Neuron (in vitro differentiated cells): ENCODE measurements at regions not wholly inside any gene's neighbourhood (a gene's known extent, or its start where the extent isn't known, plus 50 kb on each side); places are given as distances from the start of the nearest gene placed in this dataset.

ENCODE experiments used
- H2AFZ ChIP-seq: one replicate; pipeline ENCODE4 v1.6.1; 2013; ENCODE audit warnings: low read depth, mild to moderate bottlenecking, inconsistent platforms, low read length, moderate library complexity
- H3K27me3 ChIP-seq: one replicate; pipeline ENCODE4 v1.6.1; 2013; ENCODE audit warnings: low read length; ENCODE audit not compliant: insufficient read depth
- H3K36me3 ChIP-seq: one replicate; pipeline ENCODE4 v1.6.1; 2013; ENCODE audit warnings: low read length; ENCODE audit not compliant: insufficient read depth
- H3K4me1 ChIP-seq: one replicate; pipeline ENCODE4 v1.6.1; 2013; ENCODE audit warnings: low read length; ENCODE audit not compliant: insufficient read depth
- H3K4me3 ChIP-seq: 2 replicates; pipeline ENCODE4 v1.5.1; 2013; ENCODE audit warnings: mild to moderate bottlenecking, low read length, moderate library complexity
- H3K9me3 ChIP-seq: one replicate; pipeline ENCODE4 v1.6.1; 2013; ENCODE audit warnings: low read length

DNA sequence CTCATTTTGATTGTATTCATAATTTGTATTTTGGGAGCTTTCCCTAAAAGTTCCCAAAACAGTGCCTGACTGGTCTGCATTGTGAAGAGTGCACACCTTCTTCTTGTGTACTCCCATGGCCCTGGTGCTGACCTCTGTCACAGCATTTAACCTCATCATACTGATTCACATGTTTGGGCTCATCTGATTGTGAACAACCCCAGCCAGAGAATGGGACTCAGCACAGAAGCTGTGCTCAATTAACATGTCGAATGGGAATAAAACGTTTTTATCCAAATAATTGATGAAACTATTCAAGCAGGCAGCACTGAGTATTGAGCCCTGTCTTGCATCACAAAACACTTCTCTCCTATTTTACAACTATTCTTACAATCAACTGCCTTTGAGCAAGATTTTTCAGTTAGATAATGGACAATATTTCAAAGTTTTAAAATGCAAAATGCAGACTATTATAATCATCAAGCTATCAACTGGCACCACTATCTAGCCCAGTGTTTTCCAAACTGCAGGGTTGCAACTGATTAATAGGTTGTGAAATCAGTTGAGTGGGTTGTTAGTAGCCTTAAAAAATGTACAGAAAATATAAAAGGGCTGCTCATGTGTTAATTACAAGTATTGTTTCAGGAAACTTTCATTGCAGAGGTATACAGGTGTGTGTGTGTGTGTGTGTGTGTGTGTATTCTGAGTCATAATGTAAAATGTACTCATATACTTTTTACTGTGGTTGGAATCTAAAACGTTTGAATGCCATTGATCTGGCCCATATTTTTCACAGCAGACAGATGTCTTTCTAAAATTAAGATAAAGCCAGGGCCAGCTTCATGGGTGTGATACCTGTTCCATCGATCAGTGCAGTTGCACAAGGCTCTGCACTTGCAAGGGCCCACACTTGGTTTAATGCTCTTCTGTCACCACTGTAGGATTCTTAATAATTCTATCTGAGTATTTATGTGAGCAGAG lies 190.5 kb downstream of the PIK3R1 start:
- H3K36me3 ChIP-seq = no peaks in the 10 kb centered on the region

DNA sequence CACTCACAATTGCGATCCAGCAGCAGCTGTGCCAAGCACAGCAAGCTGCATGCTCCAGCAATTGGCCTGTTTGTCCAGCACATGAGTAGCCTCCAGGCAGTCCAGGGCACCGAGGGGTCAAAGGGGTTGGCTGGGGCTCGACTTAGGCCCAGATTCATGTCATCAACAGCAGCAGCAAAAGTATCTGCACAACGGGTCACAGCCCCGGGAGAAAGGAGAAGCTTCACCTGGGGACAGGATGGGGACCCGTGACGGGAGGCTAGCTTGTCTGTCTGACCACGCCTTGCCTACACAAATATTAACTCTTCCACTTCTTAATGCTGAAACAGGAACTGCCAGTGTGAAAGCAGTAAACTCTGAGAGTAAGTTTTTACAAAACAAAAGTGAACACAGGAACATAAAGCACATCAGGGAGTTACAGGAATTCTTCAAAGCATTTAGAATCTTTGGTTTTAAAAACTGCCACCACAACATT lies 191.2 kb downstream of the PIK3R1 start:
- Histone ChIP-seq H2AFZ (no peak overlapping the region), H3K36me3 (no peaks in the 10 kb centered on the region), H3K4me3 (no peak overlapping the region), H3K9me3 (no peaks in the 10 kb centered on the region), H3K27me3 (no peaks in the 10 kb centered on the region), H3K4me1 (peaks cover 16% of the 10 kb centered on the region)

More for the DNA sequence above, 190.5 kb downstream of the PIK3R1 start:
- Histone ChIP-seq H2AFZ (no peak overlapping the region), H3K4me1 (peaks cover 16% of the 10 kb centered on the region), H3K4me3 (no peak overlapping the region), H3K27me3 (no peaks in the 10 kb centered on the region), H3K9me3 (no peaks in the 10 kb centered on the region)

DNA sequence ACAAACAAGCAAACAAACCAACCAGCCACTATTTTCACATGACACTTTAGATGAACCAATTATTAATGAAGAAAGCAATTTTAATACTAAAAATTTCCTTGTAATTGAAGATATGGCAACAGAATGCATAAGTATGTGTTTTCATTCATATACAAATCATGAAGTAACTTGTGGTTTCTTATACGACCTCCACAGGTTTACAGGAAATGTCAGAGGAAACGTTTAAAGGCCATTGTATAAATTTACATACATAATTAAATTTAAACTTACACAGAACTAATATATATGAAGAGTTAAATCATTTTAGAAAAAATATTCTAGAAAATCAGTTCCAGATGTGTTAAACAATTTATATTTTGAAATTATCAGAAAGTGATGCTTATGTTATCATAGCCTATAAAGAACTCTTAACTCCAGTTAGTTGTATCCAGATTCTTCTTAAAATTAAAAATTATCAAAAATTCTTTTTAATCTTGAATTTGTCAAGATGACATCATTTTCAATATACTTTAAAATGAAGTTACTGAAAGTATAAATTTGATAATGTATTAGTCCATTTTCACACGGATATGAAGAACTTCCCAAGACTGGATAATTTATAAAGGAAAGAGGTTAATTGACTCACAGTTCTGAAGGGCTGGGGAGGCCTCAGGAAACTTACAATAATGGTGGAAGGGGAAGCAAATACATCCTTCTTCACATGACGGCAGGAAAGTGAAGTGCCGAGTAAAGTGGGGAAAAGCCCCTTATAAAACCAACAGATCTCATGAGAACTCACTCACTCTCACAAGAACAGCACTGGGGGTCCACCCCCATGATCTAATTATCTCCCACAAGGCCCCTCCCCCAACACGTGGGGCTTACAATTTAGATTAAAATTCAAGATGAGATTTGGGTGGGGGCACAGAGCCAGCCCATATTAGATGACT lies 192.0 kb downstream of the PIK3R1 start:
- Histone ChIP-seq H3K4me3 (no peak overlapping the region), H3K9me3 (no peaks in the 10 kb centered on the region), H3K36me3 (no peaks in the 10 kb centered on the region), H2AFZ (no peak overlapping the region), H3K4me1 (peaks cover 16% of the 10 kb centered on the region), H3K27me3 (no peaks in the 10 kb centered on the region)

DNA sequence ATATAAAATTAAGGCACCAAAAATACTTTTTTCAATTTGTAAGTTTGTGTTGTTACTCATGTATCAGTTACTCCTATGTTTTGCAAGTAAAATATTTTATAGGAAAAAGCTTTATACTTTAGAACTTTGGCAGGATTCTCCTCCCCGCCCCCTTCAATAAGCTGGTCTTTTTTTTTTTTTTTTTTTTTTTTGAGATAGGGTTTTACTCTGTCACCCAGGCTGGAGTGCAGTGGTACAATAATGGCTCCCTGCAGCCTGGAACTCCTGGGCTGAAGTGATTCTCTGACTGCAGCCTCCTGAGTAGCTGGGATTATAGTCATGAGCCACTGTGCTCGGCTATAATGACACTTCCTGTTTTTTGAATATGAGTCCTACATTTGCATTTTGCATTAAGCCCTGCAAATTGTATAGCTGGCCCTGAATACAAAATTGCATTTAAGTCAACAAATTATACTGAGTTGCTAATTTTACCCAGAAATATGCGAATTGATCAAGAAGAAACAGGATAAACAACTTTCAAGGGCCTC lies 192.9 kb downstream of the PIK3R1 start:
- Histone ChIP-seq H3K4me3 (no peak overlapping the region), H2AFZ (no peak overlapping the region), H3K4me1 (peaks cover 16% of the 10 kb centered on the region), H3K27me3 (no peaks in the 10 kb centered on the region), H3K9me3 (no peaks in the 10 kb centered on the region), H3K36me3 (no peaks in the 10 kb centered on the region)

DNA sequence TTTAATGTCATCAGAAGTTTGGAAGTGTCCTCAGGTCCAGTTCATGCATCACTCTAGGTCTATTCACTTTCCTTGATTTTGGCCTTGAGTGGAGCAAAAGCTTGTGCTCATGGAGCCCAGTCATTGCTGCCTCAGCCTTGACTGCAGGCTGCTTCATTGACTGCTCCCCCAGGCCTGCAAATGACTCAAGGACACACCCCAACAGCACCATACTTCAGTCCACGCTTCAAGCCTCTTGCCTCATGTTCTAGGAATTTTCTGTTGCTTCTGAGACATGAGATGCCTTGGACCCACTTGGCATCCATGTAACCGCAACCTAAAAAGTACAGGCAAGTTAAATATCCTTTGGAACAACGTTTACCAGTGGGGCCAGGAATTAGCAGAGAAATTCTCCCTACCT lies 193.7 kb downstream of the PIK3R1 start:
- no peaks in the 10 kb centered on the region for H3K27me3 ChIP-seq
- no peak overlapping the region for H3K4me3 ChIP-seq

DNA sequence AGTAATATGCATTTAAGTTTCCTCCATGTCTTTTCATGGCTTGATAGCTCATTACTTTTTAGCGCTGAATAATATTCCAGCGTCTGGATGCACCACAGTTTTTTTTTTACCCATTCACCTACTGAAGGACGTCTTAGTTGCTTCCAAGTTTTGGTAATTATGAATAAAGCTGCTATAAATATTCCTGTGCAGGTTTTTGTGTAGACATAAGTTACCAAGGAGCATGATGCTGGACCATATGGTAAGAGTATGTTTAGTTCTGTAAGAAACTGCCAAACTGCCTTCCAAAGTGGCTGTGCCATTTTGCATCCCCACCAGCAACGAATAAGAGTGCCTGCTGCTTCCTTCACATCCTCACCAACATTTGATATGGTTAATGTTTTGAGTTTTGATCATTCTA lies 195.6 kb downstream of the PIK3R1 start:
- no peaks in the 10 kb centered on the region for H3K9me3 ChIP-seq

More for the DNA sequence above, 193.7 kb downstream of the PIK3R1 start:
- no peaks in the 10 kb centered on the region for H3K9me3 ChIP-seq
- H2AFZ ChIP-seq = no peak overlapping the region
- H3K36me3 ChIP-seq = no peaks in the 10 kb centered on the region
- peaks cover 16% of the 10 kb centered on the region for H3K4me1 ChIP-seq

DNA sequence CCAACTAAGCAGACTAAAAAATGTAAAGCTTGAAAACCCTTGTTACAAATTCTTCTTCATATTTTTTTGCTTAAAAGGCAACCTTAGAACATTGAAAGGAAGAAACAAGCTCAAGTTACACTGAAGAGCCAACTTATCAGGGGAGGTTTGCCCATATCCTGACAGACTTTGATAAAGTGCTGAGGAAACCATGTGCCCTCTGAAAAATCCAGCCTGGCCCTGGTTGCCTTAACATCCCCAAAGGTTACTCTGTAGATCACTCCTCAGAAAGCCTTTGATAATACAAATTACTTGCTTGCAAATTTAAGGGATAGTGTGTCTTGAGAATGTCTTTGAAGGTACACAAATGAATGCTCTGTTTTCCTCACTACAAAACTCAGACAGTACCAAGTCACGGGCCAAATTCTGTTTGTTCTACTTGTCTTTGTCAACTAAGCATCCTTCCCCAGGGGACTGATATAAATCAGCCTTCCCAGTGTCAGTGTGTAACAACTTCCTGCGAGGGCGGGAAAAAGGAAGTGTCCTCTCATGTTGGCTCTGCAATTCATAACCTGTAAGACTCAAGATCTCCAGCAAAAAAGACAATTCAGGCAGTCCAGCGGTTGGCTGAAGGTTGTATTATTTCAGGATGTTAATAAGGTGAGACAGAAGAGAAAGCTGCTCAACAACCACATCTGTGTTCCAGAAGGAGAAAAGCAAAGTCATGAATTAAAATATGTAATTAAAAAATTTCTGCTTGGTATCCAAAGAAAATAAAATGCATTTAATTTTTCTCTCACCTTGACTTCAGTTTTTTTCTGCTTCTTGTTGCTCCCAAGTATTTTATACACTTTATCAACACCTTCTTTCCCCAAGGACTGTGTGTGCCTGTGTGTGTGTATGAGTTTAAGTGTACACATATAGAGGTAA lies 199.9 kb downstream of the PIK3R1 start:
- H3K4me1 ChIP-seq = no peaks in the 10 kb centered on the region
- no peaks in the 10 kb centered on the region for H3K27me3 ChIP-seq
- no peaks in the 10 kb centered on the region for H3K36me3 ChIP-seq
- H3K9me3 ChIP-seq = no peaks in the 10 kb centered on the region
- no peak overlapping the region for H2AFZ ChIP-seq
- no peak overlapping the region for H3K4me3 ChIP-seq

More for the DNA sequence above, 195.6 kb downstream of the PIK3R1 start:
- Histone ChIP-seq H3K4me3 (no peak overlapping the region), H2AFZ (no peak overlapping the region), H3K36me3 (no peaks in the 10 kb centered on the region), H3K4me1 (peaks cover 14% of the 10 kb centered on the region), H3K27me3 (no peaks in the 10 kb centered on the region)

DNA sequence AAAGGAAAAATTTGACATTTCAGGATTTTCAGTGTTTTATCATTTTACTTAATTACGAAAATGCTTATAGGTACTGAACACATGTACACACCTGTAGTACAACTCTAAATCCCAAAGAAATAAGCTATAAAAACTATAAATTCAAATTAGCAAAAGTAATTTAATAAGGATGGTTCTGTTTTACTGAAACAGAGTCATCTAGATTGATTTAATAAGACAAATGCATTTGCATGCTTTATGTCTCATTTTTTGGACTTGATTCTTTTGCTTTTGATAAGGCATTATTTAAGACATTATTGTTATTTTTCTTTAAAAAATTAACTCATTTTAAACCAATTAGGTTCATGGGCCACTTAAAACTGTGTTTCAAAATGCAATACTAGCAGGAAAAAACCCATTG lies 201.2 kb downstream of the PIK3R1 start:
- Histone ChIP-seq H2AFZ (no peak overlapping the region), H3K4me1 (no peaks in the 10 kb centered on the region), H3K4me3 (no peak overlapping the region), H3K9me3 (no peaks in the 10 kb centered on the region), H3K27me3 (no peaks in the 10 kb centered on the region), H3K36me3 (no peaks in the 10 kb centered on the region)

DNA sequence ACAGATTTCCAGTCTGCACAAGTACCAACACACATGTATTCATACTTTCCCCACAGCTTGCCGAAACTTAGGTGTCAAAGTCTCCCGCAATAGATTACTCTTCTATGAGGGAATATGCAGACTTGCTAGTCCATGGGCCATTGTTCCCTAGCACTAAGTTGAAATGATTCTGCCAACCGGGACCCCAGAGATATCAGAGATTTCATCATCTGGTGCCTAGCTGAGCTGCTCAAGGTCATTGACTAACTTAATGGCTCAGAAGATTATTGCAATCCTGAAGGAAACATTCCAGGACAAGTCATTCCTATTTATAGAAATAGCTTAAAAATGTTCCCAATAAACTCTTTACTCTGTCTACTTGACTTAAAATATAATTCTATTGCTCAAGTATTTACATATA lies 202.6 kb downstream of the PIK3R1 start:
- no peaks in the 10 kb centered on the region for H3K36me3 ChIP-seq
- no peak overlapping the region for H3K4me3 ChIP-seq

DNA sequence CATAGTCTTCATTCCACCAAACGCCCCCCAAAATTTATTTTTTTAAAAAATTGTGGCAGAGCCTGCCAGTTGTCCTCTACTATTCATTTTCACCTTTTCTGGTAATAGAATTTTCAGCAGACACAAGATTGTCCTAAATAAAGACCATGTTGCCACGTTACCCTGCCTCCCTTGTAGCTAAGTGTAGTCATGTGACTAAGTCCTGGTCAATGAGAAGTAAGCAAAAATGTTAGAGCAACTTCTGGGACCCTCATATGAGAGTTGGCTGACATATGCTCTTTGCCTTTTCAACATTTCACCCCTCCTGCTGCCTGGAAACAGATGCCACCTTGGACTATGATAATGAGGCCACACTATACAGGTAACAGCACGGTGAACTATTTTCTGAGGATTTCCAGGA lies 203.1 kb downstream of the PIK3R1 start:
- Histone ChIP-seq H3K4me3 (no peak overlapping the region), H2AFZ (no peak overlapping the region), H3K4me1 (no peaks in the 10 kb centered on the region), H3K9me3 (no peaks in the 10 kb centered on the region), H3K27me3 (no peaks in the 10 kb centered on the region), H3K36me3 (no peaks in the 10 kb centered on the region)

More for the DNA sequence above, 202.6 kb downstream of the PIK3R1 start:
- Histone ChIP-seq H3K4me1 (no peaks in the 10 kb centered on the region), H2AFZ (no peak overlapping the region), H3K9me3 (no peaks in the 10 kb centered on the region), H3K27me3 (no peaks in the 10 kb centered on the region)

DNA sequence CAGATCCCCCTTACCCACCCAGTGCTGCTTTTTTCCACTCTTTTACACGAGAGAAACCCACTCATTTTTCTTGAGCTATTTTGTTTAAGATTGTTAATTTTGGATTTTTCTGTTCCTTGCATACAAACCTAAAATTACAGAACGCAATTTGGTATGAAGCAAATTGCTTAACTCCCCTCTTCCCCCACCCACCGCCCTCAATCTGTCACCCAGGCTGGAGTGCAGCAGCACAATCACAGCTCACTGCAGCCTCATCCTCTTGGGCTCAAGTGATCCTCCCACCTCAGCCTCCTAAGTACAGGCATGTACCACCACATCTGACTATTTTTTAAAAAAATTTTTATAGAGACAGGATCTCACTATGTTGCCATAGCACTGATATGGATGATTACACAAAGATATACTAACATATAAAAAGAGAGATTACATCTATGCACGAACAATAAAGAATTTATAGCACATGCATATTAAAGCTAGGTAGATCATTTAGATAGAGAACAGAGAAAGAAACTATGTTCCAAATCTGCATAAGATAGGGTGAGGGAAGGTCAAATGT lies 203.6 kb downstream of the PIK3R1 start:
- Histone ChIP-seq H2AFZ (no peak overlapping the region), H3K9me3 (no peaks in the 10 kb centered on the region), H3K27me3 (no peaks in the 10 kb centered on the region), H3K4me3 (no peak overlapping the region), H3K36me3 (no peaks in the 10 kb centered on the region), H3K4me1 (no peaks in the 10 kb centered on the region)
